C4-2B (cell line): ENCODE measurements at regions not wholly inside any gene's neighbourhood (a gene's known extent, or its start where the extent isn't known, plus 50 kb on each side); places are given as distances from the start of the nearest gene placed in this dataset.

Experiments used
- CTCF ChIP-seq: fragments of 450-650 bp; conservative IDR thresholded peaks from 2 replicates; pipeline ENCODE4 v1.5.1; 2017; ENCODE audit warnings: mild to moderate bottlenecking
- ZFX ChIP-seq: fragments of 450-650 bp; IDR thresholded peaks from 2 replicates; pipeline ENCODE4 v1.6.1; 2017

- TF ChIP-seq CTCF (no peak), ZFX (no peak)
Measured at GRCh38 chr9:89845862-89846261, 241.1 kb downstream of the GADD45G start.
